OCI-LY3 (cell line): ENCODE measurements at regions not wholly inside any gene's neighbourhood (a gene's known extent, or its start where the extent isn't known, plus 50 kb on each side); places are given as distances from the start of the nearest gene placed in this dataset.
"Not testable (repeated sequence)": the region's sequence is repeated elsewhere in the genome, so short reads cannot be mapped to it uniquely, and the experiment has no call there.

ENCODE experiments used
- H2AFZ ChIP-seq: fragments of 200-600, 300-600 bp; shearing (Covaris generic); 2 replicates; pipeline ENCODE4 v1.6.0; 2014; ENCODE audit warnings: antibody characterized with exemption, low read depth, low read length
- H3K27ac ChIP-seq: fragments of 200-600, 300-600 bp; sonication (generic); 2 replicates; pipeline ENCODE4 v1.5.1; 2014; ENCODE audit warnings: mild to moderate bottlenecking, low read length, moderate library complexity, mixed read lengths
- H3K27me3 ChIP-seq: fragments of 200-600, 300-600 bp; sonication (generic); 2 replicates; pipeline ENCODE4 v1.6.1; 2014; ENCODE audit warnings: low read depth, low read length, mixed read lengths
- H3K36me3 ChIP-seq: fragments of 200-600, 300-600 bp; sonication (generic); replicated peaks from 2 replicates; pipeline ENCODE3; 2014; ENCODE audit warnings: low read depth, low read length, mixed read lengths
- H3K4me1 ChIP-seq: fragments of 300-600, 200-600 bp; sonication (generic); 2 replicates; pipeline ENCODE4 v1.6.1; 2014; ENCODE audit warnings: low read length, mixed read lengths
- H3K4me2 ChIP-seq: fragments of 200-600, 300-600 bp; sonication (generic); 2 replicates; pipeline ENCODE4 v1.6.1; 2014; ENCODE audit warnings: low read length, mixed read lengths
- H3K4me3 ChIP-seq: fragments of 300-600, 200-600 bp; sonication (generic); 2 replicates; pipeline ENCODE4 v1.5.1; 2014; ENCODE audit warnings: antibody characterized with exemption, mild to moderate bottlenecking, low read length, moderate library complexity
- H3K79me2 ChIP-seq: fragments of 300-600, 200-600 bp; shearing (Covaris generic); 2 replicates; pipeline ENCODE4 v1.6.1; 2014; ENCODE audit warnings: mild to moderate bottlenecking, low read length, mixed read lengths
- H3K9ac ChIP-seq: fragments of 300-600, 200-600 bp; shearing (Covaris generic); 2 replicates; pipeline ENCODE4 v1.6.0; 2014; ENCODE audit warnings: mild to moderate bottlenecking, low read length, moderate library complexity
- H3K9me3 ChIP-seq: fragments of 200-600, 300-600 bp; shearing (Covaris generic); 2 replicates; pipeline ENCODE4 v1.6.1; 2014; ENCODE audit warnings: low read length, mixed read lengths; ENCODE audit not compliant: insufficient read depth
- H4K20me1 ChIP-seq: fragments of 200-600, 300-600 bp; sonication (generic); 2 replicates; pipeline ENCODE4 v1.6.1; 2016; ENCODE audit warnings: low read length, mixed read lengths; ENCODE audit not compliant: insufficient read depth
- CTCF ChIP-seq: fragments of 200-600, 300-600 bp; sonication (generic); IDR thresholded peaks from 2 replicates; pipeline ENCODE4 v1.5.1; 2014; ENCODE audit warnings: antibody characterized with exemption, low read length, low read depth
- EZH2phosphoT487 ChIP-seq: fragments of 200-600 bp; shearing (Covaris generic); IDR thresholded peaks from 2 replicates; pipeline ENCODE4 v1.6.1; 2018; ENCODE audit warnings: antibody characterized with exemption, mixed run types, low read depth

- no peak overlapping the region for H3K9ac ChIP-seq
- H3K27ac ChIP-seq = no peak overlapping the region
- H2AFZ ChIP-seq = no peak overlapping the region
- H3K27me3 ChIP-seq = no peaks in the 10 kb centered on the region
- no peaks in the 10 kb centered on the region for H3K9me3 ChIP-seq
- no peaks in the 10 kb centered on the region for H3K4me1 ChIP-seq
- no peaks in the 10 kb centered on the region for H3K36me3 ChIP-seq
- no peaks in the 10 kb centered on the region for H4K20me1 ChIP-seq
- TF ChIP-seq EZH2phosphoT487 (no peak), CTCF (no peak)
- no peak overlapping the region for H3K4me2 ChIP-seq
- H3K79me2 ChIP-seq = no peaks in the 10 kb centered on the region
- no peak overlapping the region for H3K4me3 ChIP-seq
Observed at GRCh38 chr18:41058351-41059125, 896.5 kb upstream of the PIK3C3 start.

DNA sequence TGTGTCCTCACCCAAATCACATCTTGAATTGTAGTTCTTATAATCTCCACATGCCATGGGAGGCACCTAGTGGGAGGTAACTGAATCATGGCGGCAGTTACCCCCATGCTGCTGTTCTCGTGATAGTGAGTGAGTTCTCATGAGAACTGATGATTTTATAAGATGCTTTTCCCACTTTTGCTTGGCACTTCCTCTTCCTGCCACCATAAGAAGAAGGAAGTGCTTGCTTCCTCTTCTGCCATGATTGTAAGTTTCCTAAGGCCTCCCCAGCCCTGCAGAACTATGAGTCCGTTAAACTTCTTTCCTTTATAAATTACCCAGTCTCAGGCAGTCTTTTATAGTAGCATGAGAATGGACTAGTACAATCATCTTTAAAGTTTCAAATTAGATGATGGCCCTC, 902.4 kb upstream of the PIK3C3 start:
- TF ChIP-seq CTCF (no peak), EZH2phosphoT487 (no peak)
- H3K4me3 ChIP-seq = no peak overlapping the region
- no peak overlapping the region for H3K4me2 ChIP-seq
- no peak overlapping the region for H2AFZ ChIP-seq
- H3K9me3 ChIP-seq = no peaks in the 10 kb centered on the region
- no peaks in the 10 kb centered on the region for H3K79me2 ChIP-seq
- peaks cover 6% of the 10 kb centered on the region for H3K36me3 ChIP-seq
- no peaks in the 10 kb centered on the region for H4K20me1 ChIP-seq
- H3K4me1 ChIP-seq = no peaks in the 10 kb centered on the region
- no peak overlapping the region for H3K9ac ChIP-seq
- H3K27ac ChIP-seq = no peak overlapping the region
- no peaks in the 10 kb centered on the region for H3K27me3 ChIP-seq

GRCh38 chr18:41046250-41046649, 908.8 kb upstream of the PIK3C3 start:
- H2AFZ ChIP-seq, H3K9me3 ChIP-seq, H3K4me3 ChIP-seq: not testable (repeated sequence)

GRCh38 chr18:41043876-41044275, 911.2 kb upstream of the PIK3C3 start:
- no peaks in the 10 kb centered on the region for H4K20me1 ChIP-seq
- H3K27me3 ChIP-seq = no peaks in the 10 kb centered on the region
- no peaks in the 10 kb centered on the region for H3K4me1 ChIP-seq
- no peak overlapping the region for H2AFZ ChIP-seq
- no peak overlapping the region for H3K27ac ChIP-seq
- H3K9me3 ChIP-seq = no peaks in the 10 kb centered on the region
- H3K36me3 ChIP-seq = no peaks in the 10 kb centered on the region
- TF ChIP-seq CTCF (no peak), EZH2phosphoT487 (no peak)
- no peak overlapping the region for H3K4me3 ChIP-seq
- no peak overlapping the region for H3K9ac ChIP-seq
- H3K79me2 ChIP-seq = no peaks in the 10 kb centered on the region
- no peak overlapping the region for H3K4me2 ChIP-seq

More at GRCh38 chr18:41046250-41046649, 908.8 kb upstream of the PIK3C3 start:
- not testable (repeated sequence) for H3K9ac ChIP-seq, H3K79me2 ChIP-seq, H3K4me1 ChIP-seq, H3K27ac ChIP-seq, H4K20me1 ChIP-seq, H3K27me3 ChIP-seq, H3K4me2 ChIP-seq, H3K36me3 ChIP-seq
